H7 (cell line): ENCODE measurements at regions not wholly inside any gene's neighbourhood (a gene's known extent, or its start where the extent isn't known, plus 50 kb on each side); places are given as distances from the start of the nearest gene placed in this dataset.
"Not testable (repeated sequence)": the region's sequence is repeated elsewhere in the genome, so short reads cannot be mapped to it uniquely, and the experiment has no call there.

Experiments used
- DNase-seq: peaks from one replicate; pipeline ENCODE4 v3.0.0; 2012
- H3K27me3 ChIP-seq: 2 replicates; pipeline ENCODE4 v1.6.0; 2011; ENCODE audit warnings: mild to moderate bottlenecking, low read length; ENCODE audit not compliant: control insufficient read depth, insufficient read depth
- H3K36me3 ChIP-seq: replicated peaks from 2 replicates; pipeline ENCODE4 v1.5.1; 2011; ENCODE audit warnings: low read length; ENCODE audit not compliant: control insufficient read depth, insufficient read depth
- H3K4me3 ChIP-seq: 2 replicates; pipeline ENCODE4 v1.5.1; 2011; ENCODE audit warnings: low read depth, mild to moderate bottlenecking, control low read depth, low read length, moderate library complexity; ENCODE audit not compliant: insufficient read depth

GRCh38 chr15:39018966-39019365, 454.4 kb upstream of the RASGRP1 start:
- Histone ChIP-seq H3K36me3 (no peaks in the 10 kb centered on the region), H3K4me3 (no peak overlapping the region), H3K27me3 (peaks cover 9% of the 10 kb centered on the region; the same call in 1 of the 2 replicates)
- DNase-seq = no peak

- no peak for DNase-seq
- peaks cover 9% of the 10 kb centered on the region; the same call in 1 of the 2 replicates for H3K27me3 ChIP-seq
- no peaks in the 10 kb centered on the region for H3K36me3 ChIP-seq
- no peak overlapping the region for H3K4me3 ChIP-seq
These were observed 456.7 kb upstream of the RASGRP1 start for GRCh38 chr15:39021341-39021740.

- Histone ChIP-seq H3K36me3 (no peaks in the 10 kb centered on the region), H3K27me3 (peaks cover 9% of the 10 kb centered on the region; the same call in 1 of the 2 replicates), H3K4me3 (no peak overlapping the region)
- no peak for DNase-seq
These were observed 458.1 kb upstream of the RASGRP1 start for GRCh38 chr15:39022532-39023305.

- no peak for DNase-seq
- H3K4me3 ChIP-seq = no peak overlapping the region
- peaks cover 2% of the 10 kb centered on the region; the same call in 1 of the 2 replicates for H3K27me3 ChIP-seq
These were observed 460.7 kb upstream of the RASGRP1 start for GRCh38 chr15:39025321-39025720.

GRCh38 chr15:39025881-39026280, 461.3 kb upstream of the RASGRP1 start:
- peaks cover 1% of the 10 kb centered on the region; the same call in 1 of the 2 replicates for H3K27me3 ChIP-seq
- H3K4me3 ChIP-seq = no peak overlapping the region
- no peaks in the 10 kb centered on the region for H3K36me3 ChIP-seq
- no peak for DNase-seq

More at GRCh38 chr15:39025321-39025720, 460.7 kb upstream of the RASGRP1 start:
- H3K36me3 ChIP-seq = no peaks in the 10 kb centered on the region

GRCh38 chr15:39028069-39028468, 463.5 kb upstream of the RASGRP1 start:
- Histone ChIP-seq H3K36me3 (no peaks in the 10 kb centered on the region), H3K27me3 (no peaks in the 10 kb centered on the region), H3K4me3 (no peak overlapping the region)
- no peak for DNase-seq

- H3K36me3 ChIP-seq = no peaks in the 10 kb centered on the region
- no peak for DNase-seq
- H3K27me3 ChIP-seq = no peaks in the 10 kb centered on the region
- H3K4me3 ChIP-seq = no peak overlapping the region
These were observed 465.1 kb upstream of the RASGRP1 start for GRCh38 chr15:39029741-39030140.

- DNase-seq = no peak
- no peak overlapping the region for H3K4me3 ChIP-seq
- no peaks in the 10 kb centered on the region for H3K27me3 ChIP-seq
- no peaks in the 10 kb centered on the region for H3K36me3 ChIP-seq
These were observed 465.9 kb upstream of the RASGRP1 start for GRCh38 chr15:39030291-39031070.

- Histone ChIP-seq H3K27me3 (no peaks in the 10 kb centered on the region), H3K36me3 (no peaks in the 10 kb centered on the region), H3K4me3 (no peak overlapping the region)
- no peak for DNase-seq
These were observed 467.0 kb upstream of the RASGRP1 start for GRCh38 chr15:39031596-39031995.

GRCh38 chr15:39034816-39035215, 470.2 kb upstream of the RASGRP1 start:
- no peak overlapping the region for H3K4me3 ChIP-seq
- DNase-seq = no peak
- no peaks in the 10 kb centered on the region for H3K27me3 ChIP-seq
- no peaks in the 10 kb centered on the region for H3K36me3 ChIP-seq

- not testable (repeated sequence) for H3K27me3 ChIP-seq, H3K4me3 ChIP-seq, H3K36me3 ChIP-seq, DNase-seq
These were observed 473.0 kb upstream of the RASGRP1 start for GRCh38 chr15:39037611-39038010.

GRCh38 chr15:39040861-39041260, 476.2 kb upstream of the RASGRP1 start:
- Histone ChIP-seq H3K4me3 (no peak overlapping the region), H3K27me3 (no peaks in the 10 kb centered on the region), H3K36me3 (no peaks in the 10 kb centered on the region)
- DNase-seq = no peak

GRCh38 chr15:39041979-39042495, 477.4 kb upstream of the RASGRP1 start:
- H3K27me3 ChIP-seq = no peaks in the 10 kb centered on the region

GRCh38 chr15:39051626-39052322, 487.2 kb upstream of the RASGRP1 start:
- Histone ChIP-seq H3K27me3 (no peaks in the 10 kb centered on the region), H3K36me3 (no peaks in the 10 kb centered on the region), H3K4me3 (no peak overlapping the region)
- DNase-seq = no peak

More at GRCh38 chr15:39041979-39042495, 477.4 kb upstream of the RASGRP1 start:
- no peak for DNase-seq
- Histone ChIP-seq H3K36me3 (no peaks in the 10 kb centered on the region), H3K4me3 (no peak overlapping the region)
